ENCODE measurements at regions not wholly inside any gene's neighbourhood (a gene's known extent, or its start where the extent isn't known, plus 50 kb on each side); places are given as distances from the start of the nearest gene placed in this dataset.

DNA sequence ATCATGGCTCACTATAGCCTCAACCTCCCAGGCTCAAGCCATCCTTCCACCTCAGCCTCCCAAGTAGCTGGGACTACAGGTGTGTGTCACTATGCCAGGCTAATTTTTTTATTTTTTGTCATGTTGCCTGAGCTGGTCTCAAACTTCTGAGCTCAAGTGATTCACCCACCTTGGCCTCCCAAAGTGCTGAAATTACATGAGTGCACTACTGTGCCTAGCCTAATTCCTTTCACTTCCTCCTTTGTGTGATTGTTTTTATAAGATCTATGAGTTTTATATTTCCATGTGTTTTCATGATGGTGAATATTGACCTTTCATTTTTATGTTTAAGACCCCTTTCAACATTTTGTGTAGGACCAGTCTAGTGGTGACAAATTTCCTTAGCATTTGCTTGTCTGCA lies 55.2 kb upstream of the IL12B start:
- no peak for DNase-seq (ENCODE audit: low spot score)

DNA sequence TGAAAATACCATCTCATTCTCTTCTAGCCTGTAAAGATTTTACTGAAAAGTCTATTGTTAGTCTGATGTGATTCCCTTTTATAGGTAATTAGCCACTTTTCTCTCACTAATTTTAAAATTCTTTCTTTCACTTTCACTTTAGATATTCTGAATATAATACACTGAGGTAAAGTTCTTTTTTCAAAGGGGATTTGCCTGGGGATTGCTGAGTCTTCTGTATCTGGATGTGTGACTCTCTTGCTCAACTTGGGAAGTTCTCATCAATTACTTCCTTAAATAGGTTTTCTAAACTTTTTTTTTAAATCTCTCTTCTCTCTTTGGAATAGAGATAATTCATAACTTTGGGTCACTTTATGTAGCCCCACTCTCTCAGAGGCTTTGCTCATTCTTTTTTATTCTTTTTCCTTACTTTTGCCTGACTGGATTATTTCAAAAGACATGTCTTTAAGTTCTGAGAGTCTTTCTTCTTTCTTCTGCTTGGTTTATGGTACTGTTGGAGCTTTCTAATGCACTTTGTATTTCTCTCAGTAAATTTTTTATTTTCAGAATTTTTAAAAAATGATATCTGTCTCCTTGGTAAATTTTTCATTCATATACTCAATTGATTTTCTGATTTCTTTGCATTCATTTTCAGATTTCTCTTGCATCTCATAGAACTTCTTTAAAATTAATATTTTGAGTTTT lies 55.9 kb upstream of the IL12B start:
- DNase-seq (ENCODE audit: low spot score), result no peak

DNA sequence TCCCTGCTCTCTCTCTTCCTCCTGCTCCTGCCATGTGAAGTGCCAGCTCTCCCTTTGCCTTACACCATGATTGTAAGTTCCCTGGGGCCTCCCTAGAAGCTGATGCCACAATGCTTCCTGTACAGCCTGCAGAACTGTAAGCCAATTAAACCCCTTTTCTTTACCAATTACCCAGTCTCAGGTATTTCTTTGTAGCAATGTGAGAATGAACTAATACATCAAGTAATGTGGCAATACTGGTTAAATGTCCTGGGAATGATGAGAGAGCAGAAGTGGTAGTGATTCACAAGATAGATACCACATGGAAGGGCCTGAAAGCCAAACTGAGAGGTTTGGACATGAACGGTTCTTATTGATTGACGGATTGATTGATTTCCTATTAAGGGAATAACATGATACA lies 62.6 kb upstream of the IL12B start:
- no peak for DNase-seq (ENCODE audit: low spot score)

DNA sequence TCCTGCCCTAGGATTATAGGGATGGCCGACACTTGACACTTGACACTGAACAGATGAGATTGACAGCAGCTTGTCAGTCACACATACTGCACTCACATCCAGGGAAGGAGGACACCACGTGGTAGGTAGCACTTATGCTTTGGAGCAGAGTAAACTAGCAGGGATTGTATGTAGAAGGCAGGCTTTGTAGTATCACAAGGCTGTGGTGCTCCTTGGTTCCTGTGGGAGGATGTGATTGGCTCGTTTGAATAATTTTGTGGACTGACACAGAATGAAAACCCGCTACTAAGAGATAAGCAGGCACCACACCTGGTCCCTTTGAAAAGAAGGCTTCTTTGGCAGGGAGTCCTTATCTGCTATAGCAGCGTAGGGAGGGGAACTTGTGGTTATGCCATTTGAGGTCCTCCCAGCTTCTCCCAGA lies 63.6 kb upstream of the IL12B start:
- no peak for DNase-seq (ENCODE audit: low spot score)

DNA sequence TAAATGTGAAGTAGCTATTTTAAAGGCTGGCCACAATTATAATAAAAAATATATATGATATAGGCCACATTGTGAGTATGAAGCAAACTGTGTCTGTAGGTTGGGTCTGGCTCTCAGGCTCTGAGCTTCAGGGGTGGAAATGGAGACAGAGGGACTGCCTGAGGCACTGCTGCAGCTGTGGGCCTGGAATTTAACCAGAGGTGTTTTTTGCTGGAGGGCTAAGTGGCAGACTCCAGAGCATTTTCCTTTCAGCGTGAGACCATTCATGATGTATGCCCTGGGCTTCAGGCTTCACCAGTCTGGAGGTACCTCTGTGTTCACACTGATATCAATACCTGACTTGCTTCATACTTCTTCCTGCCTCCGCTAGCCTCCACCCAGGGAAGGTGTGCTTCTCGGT lies 64.9 kb upstream of the IL12B start:
- DNase-seq (ENCODE audit: low spot score), result no peak

DNA sequence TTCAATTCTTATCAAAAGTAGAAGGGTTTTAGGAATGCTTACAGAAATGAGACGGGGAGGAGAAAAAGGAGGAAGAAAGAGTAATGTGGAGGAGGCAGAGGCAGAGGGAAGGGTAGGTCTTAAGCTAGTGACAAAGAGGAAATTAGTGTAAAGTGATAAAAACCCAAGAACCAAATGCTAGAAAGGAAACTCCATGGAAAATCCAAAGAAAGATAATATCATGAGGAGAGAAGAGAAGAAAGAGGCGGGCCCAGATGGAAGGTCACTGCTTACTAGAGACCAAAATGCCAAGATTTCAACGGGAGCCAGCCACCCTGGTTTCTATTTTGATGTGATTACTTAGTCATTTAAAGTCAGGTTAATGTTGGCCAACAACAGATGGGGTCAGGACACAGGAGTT lies 68.6 kb upstream of the IL12B start:
- no peak for DNase-seq (ENCODE audit: low spot score)

DNA sequence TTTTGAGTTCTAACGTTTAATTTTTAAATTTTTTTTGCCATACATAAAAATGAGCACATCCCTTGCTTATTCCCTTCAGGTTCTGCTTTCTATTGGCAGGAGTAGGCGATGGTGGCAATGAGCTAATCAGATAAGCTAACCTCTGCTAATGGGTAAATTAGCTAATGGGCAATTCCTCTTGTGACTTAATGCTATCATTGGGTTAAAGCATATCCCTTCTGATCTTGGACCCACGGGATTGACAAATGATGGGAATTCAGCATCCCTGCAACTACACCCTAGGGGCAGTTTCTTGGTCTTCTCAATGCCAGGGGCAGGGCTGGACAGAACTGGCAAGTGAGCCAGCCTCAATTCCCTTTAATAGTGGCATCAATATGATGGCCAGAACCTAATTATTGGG lies 70.2 kb upstream of the IL12B start:
- DNase-seq (ENCODE audit: low spot score), result no peak

DNA sequence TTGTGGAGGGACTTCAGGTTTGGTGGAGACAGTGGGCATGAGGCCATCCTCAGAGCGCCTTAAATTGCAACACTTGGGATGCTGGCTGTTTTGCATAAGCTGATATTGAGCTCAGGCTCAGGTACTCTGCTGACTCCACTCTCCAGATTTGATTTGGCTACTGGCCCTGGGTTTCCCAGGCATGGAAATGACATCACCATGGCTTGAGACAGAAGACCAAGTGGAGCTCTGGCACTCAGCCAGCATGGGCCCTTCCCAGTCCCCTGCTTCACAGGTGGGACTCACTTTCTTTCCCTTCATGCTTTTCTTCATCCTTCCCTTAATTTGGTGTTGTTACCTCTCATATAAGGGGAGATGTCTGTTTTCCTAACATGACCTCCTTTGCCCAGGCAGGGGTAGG lies 72.0 kb upstream of the IL12B start:
- no peak for DNase-seq (ENCODE audit: low spot score)

DNA sequence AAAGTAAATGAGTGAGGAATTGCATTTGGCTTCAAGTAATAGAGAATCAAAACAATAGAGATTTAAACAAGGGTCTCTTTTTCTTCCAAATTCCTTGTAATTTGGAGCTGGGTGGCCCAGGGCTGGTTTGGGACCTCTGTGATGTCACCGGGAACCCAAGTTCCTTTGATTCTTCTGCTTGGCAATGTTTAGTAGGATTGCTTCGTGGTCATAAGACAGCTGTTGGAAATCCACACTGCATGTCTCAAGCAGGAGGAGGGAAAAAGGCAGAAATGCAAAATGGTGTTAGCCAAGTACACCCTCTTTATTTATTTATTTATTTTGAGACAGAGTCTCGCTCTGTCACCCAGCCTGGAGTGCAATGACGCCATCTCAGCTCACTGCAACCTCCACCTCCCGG lies 72.6 kb upstream of the IL12B start:
- DNase-seq (ENCODE audit: low spot score), result no peak

DNA sequence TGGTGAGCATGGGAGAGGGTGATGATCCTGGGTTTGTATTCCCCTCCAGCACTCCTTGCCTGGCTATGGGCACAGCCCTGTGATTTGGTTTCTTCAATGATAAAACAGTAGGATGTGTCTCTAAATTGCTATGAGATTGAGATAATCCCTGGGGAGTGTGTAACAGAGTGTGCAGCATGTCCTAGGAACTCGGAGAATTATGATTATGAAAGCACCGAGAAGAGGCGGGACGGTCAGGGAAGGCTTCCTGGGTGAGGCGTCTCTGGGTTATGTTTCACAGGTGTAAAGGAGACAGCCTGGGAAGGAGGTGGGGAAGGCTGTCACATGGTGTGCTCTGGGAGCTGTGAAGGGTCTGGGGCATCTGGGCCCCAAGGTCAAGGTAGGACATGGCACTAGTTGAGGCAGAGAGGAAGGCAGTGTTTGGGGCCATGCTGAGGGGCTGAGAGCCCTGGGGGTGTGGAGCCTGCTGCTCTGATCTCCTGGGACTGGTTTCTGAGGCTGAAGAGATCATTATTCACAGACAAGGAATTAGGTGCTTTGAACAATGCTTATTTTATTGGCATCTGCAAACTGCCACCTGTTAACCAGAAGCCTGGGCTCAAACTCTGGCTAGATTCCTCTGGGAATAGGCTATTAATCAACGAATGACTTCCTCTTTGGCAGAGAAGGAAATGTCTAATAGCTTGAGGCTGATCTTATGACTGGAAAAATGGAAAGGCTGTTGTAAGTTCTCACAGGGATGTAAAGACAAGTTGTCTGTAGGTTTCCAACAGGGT lies 73.8 kb upstream of the IL12B start:
- no peak for DNase-seq (ENCODE audit: low spot score)

DNA sequence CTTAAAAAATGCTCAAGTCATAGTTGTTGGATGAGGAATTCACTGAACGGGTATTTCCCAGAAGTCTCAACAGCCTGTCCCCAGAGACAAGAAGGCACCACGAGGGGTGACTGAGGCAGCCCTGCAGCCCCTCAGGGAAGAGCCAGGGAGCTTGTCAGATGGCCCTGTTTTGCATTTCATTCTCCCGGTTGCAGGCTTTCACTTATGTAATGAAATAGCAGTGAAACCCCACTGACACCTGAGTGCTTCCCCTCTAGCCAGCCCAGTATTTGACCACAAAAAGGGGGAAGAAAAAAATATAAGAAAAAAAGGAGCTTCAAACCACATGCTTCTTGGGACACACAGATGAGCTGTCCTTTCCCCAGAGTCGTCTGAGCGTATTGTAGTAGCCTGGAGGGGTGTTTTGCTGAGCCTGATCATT lies 75.3 kb upstream of the IL12B start:
- DNase-seq (ENCODE audit: low spot score), result no peak

DNA sequence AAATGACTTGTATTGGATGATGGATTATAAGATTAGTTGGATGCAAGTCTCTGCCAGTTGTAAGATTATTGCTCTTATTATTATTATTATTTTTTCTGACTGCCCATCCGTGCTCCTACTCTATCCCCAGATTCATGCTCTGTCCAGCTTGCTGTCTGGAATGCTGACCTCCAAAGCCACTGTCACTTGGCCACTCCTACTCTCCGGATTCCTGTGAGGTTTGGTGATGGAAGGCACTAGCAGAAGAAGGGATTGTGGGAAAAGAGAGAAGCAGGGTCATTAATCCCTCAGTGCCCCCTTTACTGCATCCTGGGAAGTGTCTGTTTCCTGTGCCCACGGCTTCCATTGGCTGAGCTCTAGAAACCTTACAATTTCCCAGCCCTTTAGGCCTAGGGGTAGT lies 76.3 kb upstream of the IL12B start:
- no peak for DNase-seq (ENCODE audit: low spot score)

DNA sequence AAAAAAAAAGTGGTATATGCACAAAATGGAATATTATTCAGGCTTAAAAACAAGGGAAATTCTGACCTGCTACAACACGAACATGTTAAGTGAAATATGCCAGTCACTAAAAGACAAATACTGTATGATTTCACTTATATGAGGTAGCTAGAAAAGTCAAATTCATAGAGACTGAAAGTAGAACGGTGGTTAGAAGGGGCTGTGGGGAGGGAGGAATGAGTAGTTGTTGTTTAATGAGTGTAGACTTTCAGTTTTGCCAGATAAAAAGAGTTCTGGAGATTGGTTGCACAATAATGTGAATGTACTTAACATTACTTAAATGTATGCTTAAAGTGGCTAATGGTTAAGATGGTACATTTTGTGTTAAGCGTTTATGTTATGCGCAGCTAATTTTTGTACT lies 79.5 kb upstream of the IL12B start:
- no peak for DNase-seq (ENCODE audit: low spot score)

DNA sequence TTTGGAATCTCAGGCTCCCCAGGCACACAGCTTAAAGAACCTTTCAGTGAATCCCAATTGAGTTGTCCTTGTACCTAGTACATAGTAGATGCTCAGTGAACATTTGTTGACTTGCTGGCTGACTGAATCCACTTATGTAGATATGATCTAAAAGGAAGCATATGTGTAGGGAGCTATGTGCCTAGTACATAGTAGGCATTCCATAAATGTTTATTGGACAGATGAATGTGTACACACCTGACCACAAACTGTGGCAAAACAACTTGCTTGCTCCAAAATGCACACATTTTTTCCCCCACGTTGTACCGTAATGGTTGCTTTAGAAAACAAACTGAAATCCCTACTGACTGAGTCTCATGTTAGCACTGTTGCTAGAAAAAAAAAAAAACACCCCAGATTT lies 80.2 kb upstream of the IL12B start:
- no peak for DNase-seq (ENCODE audit: low spot score)

DNA sequence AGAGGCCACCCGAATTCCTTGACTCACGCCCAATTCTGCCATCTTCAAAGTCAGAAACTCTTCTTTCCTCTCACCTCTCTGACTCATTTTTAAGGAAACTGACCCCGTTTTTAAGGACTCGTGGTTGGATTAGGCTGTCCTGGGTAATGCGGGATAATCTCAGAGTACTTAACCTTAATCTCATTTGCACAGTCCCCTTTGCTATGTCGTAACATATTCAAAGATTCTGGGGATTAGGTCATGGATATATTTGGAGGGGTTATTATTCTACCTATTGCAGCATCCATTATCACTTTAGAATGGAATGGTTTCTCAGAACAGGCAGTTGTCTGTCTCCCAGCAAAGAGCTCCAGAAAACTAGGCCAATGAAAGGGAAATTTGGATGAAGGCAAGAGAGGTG lies 80.8 kb upstream of the IL12B start:
- DNase-seq (ENCODE audit: low spot score), result no peak

DNA sequence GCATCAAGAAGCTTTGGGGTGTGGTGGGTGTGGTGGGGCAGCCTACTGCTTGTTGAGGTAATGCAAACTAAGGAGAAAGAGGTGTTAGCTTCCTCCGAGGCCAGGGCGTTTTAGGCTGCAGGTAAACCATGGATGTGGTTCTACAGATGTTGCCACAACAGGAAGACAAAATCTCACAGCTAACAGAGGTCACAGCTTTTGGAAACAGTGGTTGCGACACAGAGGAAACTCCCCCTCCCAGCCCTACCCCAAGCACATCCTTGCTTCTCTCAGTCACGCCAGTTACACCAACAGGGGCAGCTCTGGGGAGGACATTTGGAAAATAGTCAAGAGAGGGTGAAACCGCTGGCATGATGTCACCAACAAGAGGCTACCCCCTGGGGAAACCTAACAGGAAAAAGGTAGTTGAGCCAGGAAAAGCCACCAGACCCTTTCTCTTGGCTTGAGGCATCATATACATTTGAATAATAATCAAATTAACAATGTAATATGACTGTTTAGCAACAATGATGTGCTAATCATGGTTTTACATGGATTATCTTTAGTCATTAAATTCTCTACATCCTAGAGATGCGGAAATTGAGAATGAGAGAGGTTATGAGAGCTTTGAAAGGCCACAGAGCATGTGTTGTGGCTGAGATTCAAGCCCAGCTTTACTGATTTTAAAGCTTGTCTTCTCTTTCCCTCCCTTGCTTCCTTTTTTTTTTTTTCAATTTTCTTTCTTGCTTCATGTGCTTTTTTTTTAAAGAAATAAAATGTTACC lies 82.2 kb upstream of the IL12B start:
- no peak for DNase-seq (ENCODE audit: low spot score)

DNA sequence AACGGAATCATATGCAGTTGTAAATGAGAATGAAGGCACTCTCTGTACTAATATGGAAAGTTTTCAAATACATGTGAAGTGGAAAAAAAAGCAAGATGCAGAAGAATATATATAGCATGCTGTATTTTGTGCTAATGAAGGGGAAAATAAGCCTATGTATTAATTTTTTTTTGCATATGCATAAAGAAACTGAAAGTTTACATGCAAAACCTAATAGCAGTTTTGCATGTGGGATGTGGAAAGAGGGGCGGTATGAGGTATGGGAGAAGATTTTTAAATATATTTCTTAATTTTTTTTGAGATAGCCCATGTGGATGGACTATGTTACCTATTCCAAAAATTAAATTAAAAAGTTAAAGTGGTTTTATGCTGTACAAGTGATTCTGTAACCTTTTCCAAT lies 83.7 kb upstream of the IL12B start:
- DNase-seq (ENCODE audit: low spot score), result no peak

DNA sequence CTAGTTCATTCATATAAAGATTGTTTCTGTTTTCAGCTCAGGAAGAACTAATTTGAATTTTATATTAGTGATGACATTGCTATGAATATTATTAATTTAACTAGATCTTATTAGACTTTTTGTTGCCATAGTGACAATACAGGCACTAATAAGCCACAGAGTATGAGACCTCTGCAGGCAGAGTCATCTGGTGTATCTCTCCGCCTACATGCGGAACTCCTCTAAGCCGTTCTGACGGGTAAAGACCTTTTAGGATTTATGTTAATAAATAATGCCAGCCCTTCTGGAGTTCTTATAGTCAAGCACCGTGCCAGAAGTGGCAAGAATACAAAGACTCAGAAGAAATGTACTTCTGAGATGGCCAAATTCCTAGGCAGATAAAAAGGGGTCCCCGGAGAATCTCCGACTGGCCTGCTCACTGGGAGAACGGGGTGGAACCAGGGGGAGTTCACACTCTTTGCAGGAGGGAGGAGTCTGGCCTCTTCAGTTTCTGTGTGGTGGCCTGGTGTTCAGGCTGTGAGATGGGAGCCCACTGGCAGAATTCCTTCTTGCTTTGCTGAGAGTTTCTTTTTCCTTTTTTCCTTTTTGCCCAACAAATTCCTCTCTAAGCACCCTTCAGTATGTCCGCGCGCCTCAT lies 85.1 kb upstream of the IL12B start:
- DNase-seq (ENCODE audit: low spot score), result no peak

DNA sequence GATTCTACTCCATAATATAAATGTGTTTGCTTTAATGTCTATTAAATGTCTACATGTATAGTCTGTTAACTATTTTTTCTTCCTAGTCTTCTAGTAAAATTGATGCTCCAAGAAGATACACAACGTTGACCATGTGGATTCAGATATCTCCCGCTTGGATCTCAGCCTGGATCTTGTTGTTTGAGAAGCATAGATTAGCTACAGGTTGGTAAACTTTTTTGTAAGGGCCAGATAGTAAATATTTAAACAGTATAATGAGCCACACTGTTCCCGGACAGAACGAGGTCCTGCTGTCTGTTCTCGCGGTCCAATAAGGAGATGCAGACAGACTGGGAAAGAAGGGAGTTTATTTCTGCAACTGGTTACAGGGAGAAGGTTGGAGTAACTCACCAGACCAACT lies 86.2 kb upstream of the IL12B start:
- no peak for DNase-seq (ENCODE audit: low spot score)

DNA sequence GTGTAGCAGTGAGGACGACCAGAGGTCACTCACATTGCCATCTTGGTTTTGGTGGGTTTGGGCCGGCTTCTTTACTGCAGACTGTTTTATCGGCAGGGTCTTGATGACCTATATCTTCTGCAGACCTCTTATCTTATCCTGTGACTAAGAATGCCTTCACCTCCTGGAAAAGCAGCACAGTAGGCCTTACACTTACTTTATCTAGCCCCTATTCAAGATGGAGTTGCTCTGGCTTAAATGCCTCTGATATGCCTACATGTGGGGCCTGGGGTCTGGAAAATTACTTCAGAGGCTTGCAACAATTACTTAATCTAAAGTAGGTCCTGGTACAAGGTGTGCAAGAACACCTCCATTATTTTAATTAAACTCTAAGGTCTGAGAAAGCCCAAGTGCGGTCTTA lies 86.9 kb upstream of the IL12B start:
- DNase-seq (ENCODE audit: low spot score), result no peak

DNA sequence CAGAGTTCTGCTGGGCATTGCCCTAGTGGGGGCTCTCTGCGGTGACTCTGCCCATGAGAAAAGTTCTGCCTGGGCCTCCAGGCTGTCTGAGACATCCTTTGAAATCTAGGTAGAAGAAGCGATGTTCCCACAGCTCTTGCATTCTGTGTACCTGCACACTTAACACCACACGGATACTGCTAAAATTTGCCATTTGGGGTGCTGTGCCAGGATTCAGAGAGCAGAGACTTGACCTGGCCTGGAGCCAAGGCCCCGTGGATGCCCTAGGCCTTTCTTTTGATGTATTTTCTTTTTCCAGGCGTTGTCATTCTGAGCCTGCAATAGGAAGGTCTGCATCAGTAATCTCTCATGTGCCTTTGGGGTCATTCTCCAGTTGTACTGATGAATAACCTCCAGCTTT lies 89.3 kb upstream of the IL12B start:
- no peak for DNase-seq (ENCODE audit: low spot score)

DNA sequence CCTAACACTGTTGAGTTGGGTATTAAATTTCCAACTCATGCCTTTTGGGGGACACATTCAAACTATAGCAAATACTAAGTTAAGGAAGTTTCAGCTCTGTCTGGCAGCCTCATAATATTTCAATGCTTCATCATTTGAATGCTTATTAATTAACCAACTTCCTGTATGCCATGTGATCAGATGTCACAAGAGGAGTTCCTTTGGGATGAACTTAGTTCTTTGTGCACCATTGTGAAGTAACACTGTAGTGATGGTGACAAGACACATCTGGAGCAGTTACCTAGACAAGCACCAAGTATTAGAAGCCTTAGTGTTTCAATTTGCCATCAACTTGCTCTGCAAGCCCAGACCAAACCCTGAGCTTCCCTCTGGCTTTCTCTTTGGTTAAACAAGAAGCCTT lies 90.7 kb upstream of the IL12B start:
- DNase-seq (ENCODE audit: low spot score), result no peak

DNA sequence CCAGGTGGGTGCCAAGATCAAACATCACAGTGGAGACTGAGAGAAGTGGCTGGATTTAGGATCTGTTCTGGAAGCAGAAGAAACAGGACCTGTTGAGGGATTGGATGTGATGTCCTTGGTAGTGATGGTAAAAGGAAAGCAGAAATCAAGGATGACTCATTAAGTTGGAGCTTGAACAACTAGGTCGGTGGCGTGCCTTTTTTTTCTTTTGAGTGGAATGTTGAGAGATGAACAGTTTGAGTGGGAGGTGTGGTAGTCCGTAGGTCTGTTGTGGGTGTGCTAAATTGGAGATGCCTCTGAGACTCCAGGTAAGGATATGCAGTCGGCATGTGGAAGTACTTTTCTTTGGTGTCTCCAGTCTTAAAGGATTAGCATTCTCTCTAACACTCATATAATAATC lies 92.1 kb upstream of the IL12B start:
- no peak for DNase-seq (ENCODE audit: low spot score)

All from HuH-7.5 (cell line).